OCI-LY3 (cell line): ENCODE measurements at regions not wholly inside any gene's neighbourhood (a gene's known extent, or its start where the extent isn't known, plus 50 kb on each side); places are given as distances from the start of the nearest gene placed in this dataset.

Source experiments
- EZH2phosphoT487 ChIP-seq: fragments of 200-600 bp; shearing (Covaris generic); IDR thresholded peaks from 2 replicates; pipeline ENCODE4 v1.6.1; 2018; ENCODE audit warnings: antibody characterized with exemption, mixed run types, low read depth
- TF ChIP-seq, protein P1 (sequence below): fragments of 200-600, 300-600 bp; sonication (generic); IDR thresholded peaks from 2 replicates; pipeline ENCODE4 v1.5.1; 2014; ENCODE audit warnings: antibody characterized with exemption, low read length, low read depth

DNA sequence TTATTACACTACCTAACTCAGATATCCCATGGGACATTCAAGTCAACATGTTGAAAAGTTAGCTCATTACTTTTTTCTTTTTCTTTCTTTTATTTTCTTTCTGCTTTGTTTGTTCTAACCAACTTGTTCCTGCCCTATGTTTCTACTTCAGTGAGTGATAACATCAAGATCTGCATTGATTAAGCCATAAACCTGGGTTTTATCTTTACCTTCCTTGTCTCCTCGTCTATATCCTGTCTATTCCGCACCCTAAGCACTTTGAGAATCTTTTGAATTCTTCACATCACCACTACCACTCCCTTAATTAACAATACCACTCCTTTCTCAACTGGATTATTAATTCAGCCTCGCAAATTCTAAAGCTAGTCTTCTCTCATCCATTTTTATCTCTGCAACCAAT lies 81.9 kb upstream of the AVPR1A start:
- TF ChIP-seq, protein P1, sequence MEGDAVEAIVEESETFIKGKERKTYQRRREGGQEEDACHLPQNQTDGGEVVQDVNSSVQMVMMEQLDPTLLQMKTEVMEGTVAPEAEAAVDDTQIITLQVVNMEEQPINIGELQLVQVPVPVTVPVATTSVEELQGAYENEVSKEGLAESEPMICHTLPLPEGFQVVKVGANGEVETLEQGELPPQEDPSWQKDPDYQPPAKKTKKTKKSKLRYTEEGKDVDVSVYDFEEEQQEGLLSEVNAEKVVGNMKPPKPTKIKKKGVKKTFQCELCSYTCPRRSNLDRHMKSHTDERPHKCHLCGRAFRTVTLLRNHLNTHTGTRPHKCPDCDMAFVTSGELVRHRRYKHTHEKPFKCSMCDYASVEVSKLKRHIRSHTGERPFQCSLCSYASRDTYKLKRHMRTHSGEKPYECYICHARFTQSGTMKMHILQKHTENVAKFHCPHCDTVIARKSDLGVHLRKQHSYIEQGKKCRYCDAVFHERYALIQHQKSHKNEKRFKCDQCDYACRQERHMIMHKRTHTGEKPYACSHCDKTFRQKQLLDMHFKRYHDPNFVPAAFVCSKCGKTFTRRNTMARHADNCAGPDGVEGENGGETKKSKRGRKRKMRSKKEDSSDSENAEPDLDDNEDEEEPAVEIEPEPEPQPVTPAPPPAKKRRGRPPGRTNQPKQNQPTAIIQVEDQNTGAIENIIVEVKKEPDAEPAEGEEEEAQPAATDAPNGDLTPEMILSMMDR: no peak
- TF ChIP-seq EZH2phosphoT487: no peak
